ENCODE measurements at regions not wholly inside any gene's neighbourhood (a gene's known extent, or its start where the extent isn't known, plus 50 kb on each side); places are given as distances from the start of the nearest gene placed in this dataset.
"Not testable (repeated sequence)": the region's sequence is repeated elsewhere in the genome, so short reads cannot be mapped to it uniquely, and the experiment has no call there.

- intact Hi-C loops (cut with DNase I): no loop called here
- no peak for DNase-seq (ENCODE audit: low spot score)
Measured at GRCh38 chr3:18717598-18717997, 292.5 kb upstream of the SATB1 start.

- no peak for DNase-seq (ENCODE audit: low spot score)
- intact Hi-C loops (cut with DNase I): no loop called here
Measured at GRCh38 chr3:18716821-18717220, 291.7 kb upstream of the SATB1 start.

- no peak for DNase-seq (ENCODE audit: low spot score)
- intact Hi-C loops (cut with DNase I): no loop called here
Measured at GRCh38 chr3:18716101-18716500, 291.0 kb upstream of the SATB1 start.

GRCh38 chr3:18715208-18715607, 290.1 kb upstream of the SATB1 start:
- intact Hi-C loops (cut with DNase I): no loop called here
- DNase-seq (ENCODE audit: low spot score): no peak

GRCh38 chr3:18713577-18713951, 288.4 kb upstream of the SATB1 start:
- intact Hi-C loops (cut with DNase I): no loop called here
- DNase-seq (ENCODE audit: low spot score): no peak

- no peak for DNase-seq (ENCODE audit: low spot score)
- intact Hi-C loops (cut with DNase I): no loop called here
Measured at GRCh38 chr3:18712713-18713576, 287.8 kb upstream of the SATB1 start.

- DNase-seq (ENCODE audit: low spot score): no peak
- intact Hi-C loops (cut with DNase I): no loop called here
Measured at GRCh38 chr3:18704326-18704725, 279.2 kb upstream of the SATB1 start.

- DNase-seq (ENCODE audit: low spot score): no peak
- intact Hi-C loops (cut with DNase I): no loop called here
Measured at GRCh38 chr3:18703798-18704197, 278.7 kb upstream of the SATB1 start.

- intact Hi-C loops (cut with DNase I); DNase-seq (ENCODE audit: low spot score): not testable (repeated sequence)
Measured at GRCh38 chr3:18693588-18694329, 268.6 kb upstream of the SATB1 start.

GRCh38 chr3:18687286-18687685, 262.1 kb upstream of the SATB1 start:
- intact Hi-C loops (cut with DNase I): no loop called here
- DNase-seq (ENCODE audit: low spot score): no peak

GRCh38 chr3:18683900-18684299, 258.8 kb upstream of the SATB1 start:
- intact Hi-C loops (cut with DNase I): no loop called here
- no peak for DNase-seq (ENCODE audit: low spot score)

GRCh38 chr3:18681818-18682345, 256.7 kb upstream of the SATB1 start:
- intact Hi-C loops (cut with DNase I): no loop called here
- DNase-seq (ENCODE audit: low spot score): no peak

- DNase-seq (ENCODE audit: low spot score): no peak
- intact Hi-C loops (cut with DNase I): no loop called here
Measured at GRCh38 chr3:18680758-18681157, 255.6 kb upstream of the SATB1 start.

- DNase-seq (ENCODE audit: low spot score): no peak
- intact Hi-C loops (cut with DNase I): no loop called here
Measured at GRCh38 chr3:18679238-18679637, 254.1 kb upstream of the SATB1 start.

GRCh38 chr3:18675197-18675596, 250.1 kb upstream of the SATB1 start:
- no peak for DNase-seq (ENCODE audit: low spot score)
- intact Hi-C loops (cut with DNase I): no loop called here

GRCh38 chr3:18672561-18672960, 247.4 kb upstream of the SATB1 start:
- intact Hi-C loops (cut with DNase I): no loop called here

GRCh38 chr3:18670759-18671158, 245.6 kb upstream of the SATB1 start:
- no peak for DNase-seq (ENCODE audit: low spot score)
- intact Hi-C loops (cut with DNase I): no loop called here

More at GRCh38 chr3:18672561-18672960, 247.4 kb upstream of the SATB1 start:
- no peak for DNase-seq (ENCODE audit: low spot score)

- no peak for DNase-seq (ENCODE audit: low spot score)
- intact Hi-C loops (cut with DNase I): no loop called here
Measured at GRCh38 chr3:18669374-18669773, 244.2 kb upstream of the SATB1 start.

GRCh38 chr3:18667552-18667951, 242.4 kb upstream of the SATB1 start:
- intact Hi-C loops (cut with DNase I): no loop called here
- no peak for DNase-seq (ENCODE audit: low spot score)

GRCh38 chr3:18666655-18667054, 241.5 kb upstream of the SATB1 start:
- no peak for DNase-seq (ENCODE audit: low spot score)
- intact Hi-C loops (cut with DNase I): no loop called here

- intact Hi-C loops (cut with DNase I): no loop called here
Measured at GRCh38 chr3:18660059-18660458, 234.9 kb upstream of the SATB1 start.

More at GRCh38 chr3:18660059-18660458, 234.9 kb upstream of the SATB1 start:
- DNase-seq (ENCODE audit: low spot score): no peak
